B cell (primary cell): ENCODE measurements at regions not wholly inside any gene's neighbourhood (a gene's known extent, or its start where the extent isn't known, plus 50 kb on each side); places are given as distances from the start of the nearest gene placed in this dataset.

Experiments used
- EZH2 ChIP-seq: IDR thresholded peaks from 2 replicates; pipeline ENCODE4 v1.6.1; 2012; ENCODE audit warnings: borderline replicate concordance, low read depth, mild to moderate bottlenecking, moderate library complexity, low read length; ENCODE audit not compliant: insufficient read depth, poor library complexity, severe bottlenecking
- TF ChIP-seq, protein P1 (sequence below): fragments of 200-600 bp; IDR thresholded peaks from one replicate; pipeline ENCODE4 v1.8.0; 2022; ENCODE audit warnings: antibody characterized with exemption, mild to moderate bottlenecking

DNA sequence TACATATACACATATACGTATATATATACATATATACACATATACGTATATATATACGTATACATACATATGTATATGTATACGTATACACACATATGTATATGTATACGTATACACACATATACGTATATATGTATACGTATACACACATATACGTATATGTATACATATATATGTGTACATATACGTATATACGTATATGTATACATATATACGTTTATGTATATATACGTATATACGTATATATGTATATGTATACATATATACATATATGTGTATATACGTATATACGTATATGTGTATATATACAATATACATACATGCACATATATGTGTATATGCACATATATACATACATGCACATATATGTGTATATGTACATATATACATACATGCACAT, 396.2 kb upstream of the DUSP10 start:
- TF ChIP-seq, protein P1, sequence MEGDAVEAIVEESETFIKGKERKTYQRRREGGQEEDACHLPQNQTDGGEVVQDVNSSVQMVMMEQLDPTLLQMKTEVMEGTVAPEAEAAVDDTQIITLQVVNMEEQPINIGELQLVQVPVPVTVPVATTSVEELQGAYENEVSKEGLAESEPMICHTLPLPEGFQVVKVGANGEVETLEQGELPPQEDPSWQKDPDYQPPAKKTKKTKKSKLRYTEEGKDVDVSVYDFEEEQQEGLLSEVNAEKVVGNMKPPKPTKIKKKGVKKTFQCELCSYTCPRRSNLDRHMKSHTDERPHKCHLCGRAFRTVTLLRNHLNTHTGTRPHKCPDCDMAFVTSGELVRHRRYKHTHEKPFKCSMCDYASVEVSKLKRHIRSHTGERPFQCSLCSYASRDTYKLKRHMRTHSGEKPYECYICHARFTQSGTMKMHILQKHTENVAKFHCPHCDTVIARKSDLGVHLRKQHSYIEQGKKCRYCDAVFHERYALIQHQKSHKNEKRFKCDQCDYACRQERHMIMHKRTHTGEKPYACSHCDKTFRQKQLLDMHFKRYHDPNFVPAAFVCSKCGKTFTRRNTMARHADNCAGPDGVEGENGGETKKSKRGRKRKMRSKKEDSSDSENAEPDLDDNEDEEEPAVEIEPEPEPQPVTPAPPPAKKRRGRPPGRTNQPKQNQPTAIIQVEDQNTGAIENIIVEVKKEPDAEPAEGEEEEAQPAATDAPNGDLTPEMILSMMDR = no peak
- TF ChIP-seq EZH2 = no peak
